Tibial nerve (tissue), 4 donors: ENCODE measurements at regions not wholly inside any gene's neighbourhood (a gene's known extent, or its start where the extent isn't known, plus 50 kb on each side); places are given as distances from the start of the nearest gene placed in this dataset.

ENCODE experiments used
- CTCF ChIP-seq, 5 experiments: fragments of 200-600 bp in 3 of 5; fragments of 450-650 bp in 2 of 5; sonication (generic) in 3 of 5; IDR thresholded peaks; one replicate each; pipeline ENCODE4 v1.5.1; 2016 to 2019; ENCODE audit warnings: antibody characterized with exemption in 5 of 5, mild to moderate bottlenecking in 3 of 5, moderate library complexity in 2 of 5
- EP300 ChIP-seq, 2 donors: sonication (generic); formaldehyde crosslinking; IDR thresholded peaks; one replicate each; pipeline ENCODE4 v1.6.1; 2017; ENCODE audit warnings: antibody characterized with exemption in 2 of 2, mild to moderate bottlenecking in 1 of 2
- POLR2A ChIP-seq, 2 donors: fragments of 450-650 bp; IDR thresholded peaks; one replicate each; pipeline ENCODE4 v1.6.1; 2017; ENCODE audit warnings: antibody characterized with exemption in 2 of 2, mild to moderate bottlenecking in 2 of 2, moderate library complexity in 2 of 2

DNA sequence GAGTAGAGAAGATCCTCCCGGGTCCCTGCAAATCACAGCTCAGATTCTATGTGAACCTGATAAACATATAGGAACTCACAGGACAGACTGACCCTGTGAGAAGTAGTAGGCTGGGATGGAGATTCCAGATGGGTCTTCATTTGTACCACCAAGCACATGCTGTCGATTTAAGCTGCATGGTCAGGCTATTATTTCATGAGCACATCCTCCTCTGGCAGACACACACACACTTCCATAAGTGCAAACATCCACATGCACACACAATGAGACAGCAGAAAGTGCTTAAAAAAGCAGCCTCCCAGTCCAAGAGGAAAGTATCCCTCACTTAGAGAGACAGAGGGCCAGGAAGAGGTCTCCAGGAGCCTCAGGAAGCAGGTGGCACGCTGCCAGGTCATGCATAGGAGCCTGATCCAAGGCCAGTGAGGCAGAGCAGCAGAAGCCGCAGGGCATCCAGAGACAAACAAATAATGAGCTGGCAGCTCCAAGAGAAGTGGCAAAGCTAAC lies 131.8 kb downstream of the UNC5CL start:
- TF ChIP-seq EP300 (IDR thresholded peaks at IDR 0.05) (no peak), CTCF (IDR thresholded peaks at IDR 0.05) (no peak), POLR2A (IDR thresholded peaks at IDR 0.05) (no peak)
